ENCODE measurements at regions not wholly inside any gene's neighbourhood (a gene's known extent, or its start where the extent isn't known, plus 50 kb on each side); places are given as distances from the start of the nearest gene placed in this dataset.

GRCh38 chr7:41118486-41118885 lies 584.4 kb downstream of the INHBA start:
- Mint-ChIP-seq H3K4me3 (ENCODE audit: unreplicated experiment) (no peak overlapping the region), H3K27ac (ENCODE audit: unreplicated experiment) (no peak overlapping the region), H3K36me3 (ENCODE audit: low read depth, unreplicated experiment) (no peaks in the 10 kb centered on the region), H3K4me1 (ENCODE audit: unreplicated experiment) (peaks cover 7% of the 10 kb centered on the region), H3K27me3 (ENCODE audit: unreplicated experiment) (no peaks in the 10 kb centered on the region), H3K9me3 (ENCODE audit: unreplicated experiment) (no peaks in the 10 kb centered on the region)
- TF ChIP-seq CTCF (IDR thresholded peaks at IDR 0.05; ENCODE audit: unreplicated experiment) = no peak
- DNase-seq (ENCODE audit: low spot score) = no peak

- peaks cover 3% of the 10 kb centered on the region for H3K4me1 Mint-ChIP-seq (ENCODE audit: unreplicated experiment)
- no peaks in the 10 kb centered on the region for H3K36me3 Mint-ChIP-seq (ENCODE audit: low read depth, unreplicated experiment)
- no peak overlapping the region for H3K4me3 Mint-ChIP-seq (ENCODE audit: unreplicated experiment)
- no peak overlapping the region for H3K27ac Mint-ChIP-seq (ENCODE audit: unreplicated experiment)
- no peak for TF ChIP-seq CTCF (IDR thresholded peaks at IDR 0.05; ENCODE audit: unreplicated experiment)
- H3K9me3 Mint-ChIP-seq (ENCODE audit: unreplicated experiment) = no peaks in the 10 kb centered on the region
- DNase-seq (ENCODE audit: low spot score) = no peak
- H3K27me3 Mint-ChIP-seq (ENCODE audit: unreplicated experiment) = no peaks in the 10 kb centered on the region
Observed at GRCh38 chr7:41117431-41117830, 585.5 kb downstream of the INHBA start.

- no peak overlapping the region for H3K4me3 Mint-ChIP-seq (ENCODE audit: unreplicated experiment)
- no peaks in the 10 kb centered on the region for H3K9me3 Mint-ChIP-seq (ENCODE audit: unreplicated experiment)
- H3K36me3 Mint-ChIP-seq (ENCODE audit: low read depth, unreplicated experiment) = no peaks in the 10 kb centered on the region
- H3K4me1 Mint-ChIP-seq (ENCODE audit: unreplicated experiment) = peaks cover 3% of the 10 kb centered on the region
- TF ChIP-seq CTCF (IDR thresholded peaks at IDR 0.05; ENCODE audit: unreplicated experiment) = no peak
- H3K27me3 Mint-ChIP-seq (ENCODE audit: unreplicated experiment) = no peaks in the 10 kb centered on the region
- DNase-seq (ENCODE audit: low spot score) = no peak
- no peak overlapping the region for H3K27ac Mint-ChIP-seq (ENCODE audit: unreplicated experiment)
Observed at GRCh38 chr7:41116817-41117216, 586.1 kb downstream of the INHBA start.

GRCh38 chr7:41116337-41116736 lies 586.6 kb downstream of the INHBA start:
- no peaks in the 10 kb centered on the region for H3K9me3 Mint-ChIP-seq (ENCODE audit: unreplicated experiment)
- no peaks in the 10 kb centered on the region for H3K36me3 Mint-ChIP-seq (ENCODE audit: low read depth, unreplicated experiment)
- H3K4me1 Mint-ChIP-seq (ENCODE audit: unreplicated experiment) = peaks cover 3% of the 10 kb centered on the region
- TF ChIP-seq CTCF (IDR thresholded peaks at IDR 0.05; ENCODE audit: unreplicated experiment) = no peak
- H3K27ac Mint-ChIP-seq (ENCODE audit: unreplicated experiment) = no peak overlapping the region
- no peak for DNase-seq (ENCODE audit: low spot score)
- no peaks in the 10 kb centered on the region for H3K27me3 Mint-ChIP-seq (ENCODE audit: unreplicated experiment)
- H3K4me3 Mint-ChIP-seq (ENCODE audit: unreplicated experiment) = no peak overlapping the region

- H3K4me3 Mint-ChIP-seq (ENCODE audit: unreplicated experiment) = no peak overlapping the region
- H3K4me1 Mint-ChIP-seq (ENCODE audit: unreplicated experiment) = peaks cover 3% of the 10 kb centered on the region
- no peak for TF ChIP-seq CTCF (IDR thresholded peaks at IDR 0.05; ENCODE audit: unreplicated experiment)
- no peaks in the 10 kb centered on the region for H3K9me3 Mint-ChIP-seq (ENCODE audit: unreplicated experiment)
- H3K36me3 Mint-ChIP-seq (ENCODE audit: low read depth, unreplicated experiment) = no peaks in the 10 kb centered on the region
- no peak overlapping the region for H3K27ac Mint-ChIP-seq (ENCODE audit: unreplicated experiment)
- H3K27me3 Mint-ChIP-seq (ENCODE audit: unreplicated experiment) = no peaks in the 10 kb centered on the region
- no peak for DNase-seq (ENCODE audit: low spot score)
Observed at GRCh38 chr7:41114691-41115090, 588.2 kb downstream of the INHBA start.
